ENCODE measurements at regions not wholly inside any gene's neighbourhood (a gene's known extent, or its start where the extent isn't known, plus 50 kb on each side); places are given as distances from the start of the nearest gene placed in this dataset.

GRCh38 chr7:70846208-70846607, 285.7 kb upstream of the GALNT17 start:
- no peak for DNase-seq (ENCODE audit: low read depth in 2 of 2, low spot score in 1 of 2)

- DNase-seq (ENCODE audit: low read depth in 2 of 2, low spot score in 1 of 2), result no peak
Measured at GRCh38 chr7:70849580-70850235, 282.2 kb upstream of the GALNT17 start.

- DNase-seq (ENCODE audit: low read depth in 2 of 2, low spot score in 1 of 2), result no peak
Measured at GRCh38 chr7:70855373-70855772, 276.6 kb upstream of the GALNT17 start.

- peak; percentile 25 to 26 for DNase-seq (ENCODE audit: low read depth in 2 of 2, low spot score in 1 of 2)
Measured at GRCh38 chr7:70856901-70857630, 274.9 kb upstream of the GALNT17 start.

- no peak for DNase-seq (ENCODE audit: low read depth in 2 of 2, low spot score in 1 of 2)
Measured at GRCh38 chr7:70857793-70858545, 274.0 kb upstream of the GALNT17 start.

GRCh38 chr7:70867513-70867912, 264.4 kb upstream of the GALNT17 start:
- no peak for DNase-seq (ENCODE audit: low read depth in 2 of 2, low spot score in 1 of 2)

- DNase-seq (ENCODE audit: low read depth in 2 of 2, low spot score in 1 of 2), result no peak
Measured at GRCh38 chr7:70870349-70870748, 261.6 kb upstream of the GALNT17 start.

GRCh38 chr7:70872188-70872587, 259.8 kb upstream of the GALNT17 start:
- no peak for DNase-seq (ENCODE audit: low read depth in 2 of 2, low spot score in 1 of 2)

GRCh38 chr7:70881167-70881847, 250.6 kb upstream of the GALNT17 start:
- no peak for DNase-seq (ENCODE audit: low read depth in 2 of 2, low spot score in 1 of 2)

GRCh38 chr7:70883750-70884439, 248.0 kb upstream of the GALNT17 start:
- no peak for DNase-seq (ENCODE audit: low read depth in 2 of 2, low spot score in 1 of 2)

GRCh38 chr7:70884440-70884764, 247.5 kb upstream of the GALNT17 start:
- DNase-seq (ENCODE audit: low read depth in 2 of 2, low spot score in 1 of 2), result no peak

GRCh38 chr7:70884809-70885208, 247.1 kb upstream of the GALNT17 start:
- DNase-seq (ENCODE audit: low read depth in 2 of 2, low spot score in 1 of 2), result no peak

- no peak for DNase-seq (ENCODE audit: low read depth in 2 of 2, low spot score in 1 of 2)
Measured at GRCh38 chr7:70886547-70886946, 245.4 kb upstream of the GALNT17 start.

- no peak for DNase-seq (ENCODE audit: low read depth in 2 of 2, low spot score in 1 of 2)
Measured at GRCh38 chr7:70887186-70887585, 244.8 kb upstream of the GALNT17 start.

- no peak for DNase-seq (ENCODE audit: low read depth in 2 of 2, low spot score in 1 of 2)
Measured at GRCh38 chr7:70890147-70890969, 241.6 kb upstream of the GALNT17 start.

GRCh38 chr7:70893422-70893821, 238.5 kb upstream of the GALNT17 start:
- no peak for DNase-seq (ENCODE audit: low read depth in 2 of 2, low spot score in 1 of 2)

- no peak for DNase-seq (ENCODE audit: low read depth in 2 of 2, low spot score in 1 of 2)
Measured at GRCh38 chr7:70893971-70894715, 237.8 kb upstream of the GALNT17 start.

- DNase-seq (ENCODE audit: low read depth in 2 of 2, low spot score in 1 of 2), result no peak
Measured at GRCh38 chr7:70894799-70895198, 237.1 kb upstream of the GALNT17 start.

Data from stimulated activated CD8-positive, alpha-beta memory T cell treated with anti-CD3 and anti-CD28 coated beads, Interleukin-4, amount 100 ng/mL, for 1 hour (primary cell).